Lung microvascular endothelial cell (primary cell): ENCODE measurements at regions not wholly inside any gene's neighbourhood (a gene's known extent, or its start where the extent isn't known, plus 50 kb on each side); places are given as distances from the start of the nearest gene placed in this dataset.
A peak's percentile ranks its signal among the peaks of the same experiment; 100 is the strongest.
"Not testable (repeated sequence)": the region's sequence is repeated elsewhere in the genome, so short reads cannot be mapped to it uniquely, and the experiment has no call there.

Experiments
- DNase-seq, 2 donors: peaks; one replicate each; pipeline versions ENCODE4 v3.0.0 to v3.0.0-alpha.2; 2010; ENCODE audit warnings: low read depth in 2 of 2

DNA sequence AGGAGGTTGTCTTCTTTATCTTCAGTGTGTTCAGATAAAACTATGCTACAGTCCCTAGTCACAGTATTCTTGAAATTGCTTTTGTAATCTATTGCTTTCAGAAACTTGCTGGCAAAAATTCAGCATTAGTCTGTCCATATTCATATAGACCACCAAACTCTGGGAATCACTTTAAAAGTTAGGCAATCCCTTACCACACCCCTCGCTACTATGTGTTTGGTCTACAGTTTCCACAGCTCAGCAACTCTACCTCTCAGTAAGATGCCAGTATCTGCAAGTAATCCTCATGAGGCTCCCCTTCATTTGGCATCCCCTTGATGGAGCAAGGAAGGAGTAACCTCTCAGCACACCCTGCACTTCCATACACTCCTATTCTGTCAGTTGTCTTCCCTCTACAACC is 1706.6 kb upstream of the CELF4 start:
- no peak for DNase-seq

GRCh38 chr18:39271654-39272053 is 1706.1 kb upstream of the CELF4 start:
- DNase-seq = no peak

DNA sequence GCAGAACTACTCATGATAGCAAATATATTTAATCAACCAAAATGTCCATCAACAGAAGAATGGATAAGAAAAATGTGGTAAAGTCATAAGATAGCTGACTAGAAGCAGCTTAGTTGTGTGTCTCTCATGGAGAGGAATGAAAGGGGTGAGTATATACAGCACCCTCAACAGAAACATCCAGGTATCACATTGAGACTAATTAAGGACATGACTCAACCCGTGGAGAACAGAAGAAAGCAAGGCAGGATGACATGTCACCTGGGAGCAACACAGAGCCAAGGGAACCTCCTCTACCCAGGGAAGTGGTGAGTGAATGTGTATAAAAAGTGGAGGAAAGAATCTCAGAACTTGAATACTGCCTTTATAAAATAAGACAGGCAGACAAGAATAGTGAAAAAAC is 1695.0 kb upstream of the CELF4 start:
- no peak for DNase-seq

- no peak for DNase-seq
Observed at GRCh38 chr18:39259736-39260135, 1694.1 kb upstream of the CELF4 start.

DNA sequence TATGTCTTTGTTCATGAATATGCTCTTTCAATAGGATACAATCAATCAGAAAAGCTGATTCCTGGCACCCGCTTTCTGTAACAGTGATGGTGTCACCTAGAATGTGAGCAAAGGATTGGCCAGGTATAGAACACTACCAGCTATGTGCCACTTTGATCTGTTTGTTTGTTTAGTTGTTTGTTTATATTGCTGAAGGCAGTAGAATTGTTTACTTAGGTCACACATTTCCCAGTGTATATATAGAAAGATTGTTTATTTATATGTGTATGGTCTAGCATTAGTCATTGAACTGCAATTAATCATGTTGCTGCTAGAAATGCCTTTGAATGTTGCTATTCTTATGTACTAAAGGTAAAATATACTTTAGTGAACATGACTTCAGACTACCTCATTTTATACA is 1678.6 kb upstream of the CELF4 start:
- DNase-seq = no peak

- no peak for DNase-seq
Observed at GRCh38 chr18:39241534-39241933, 1675.9 kb upstream of the CELF4 start.

DNA sequence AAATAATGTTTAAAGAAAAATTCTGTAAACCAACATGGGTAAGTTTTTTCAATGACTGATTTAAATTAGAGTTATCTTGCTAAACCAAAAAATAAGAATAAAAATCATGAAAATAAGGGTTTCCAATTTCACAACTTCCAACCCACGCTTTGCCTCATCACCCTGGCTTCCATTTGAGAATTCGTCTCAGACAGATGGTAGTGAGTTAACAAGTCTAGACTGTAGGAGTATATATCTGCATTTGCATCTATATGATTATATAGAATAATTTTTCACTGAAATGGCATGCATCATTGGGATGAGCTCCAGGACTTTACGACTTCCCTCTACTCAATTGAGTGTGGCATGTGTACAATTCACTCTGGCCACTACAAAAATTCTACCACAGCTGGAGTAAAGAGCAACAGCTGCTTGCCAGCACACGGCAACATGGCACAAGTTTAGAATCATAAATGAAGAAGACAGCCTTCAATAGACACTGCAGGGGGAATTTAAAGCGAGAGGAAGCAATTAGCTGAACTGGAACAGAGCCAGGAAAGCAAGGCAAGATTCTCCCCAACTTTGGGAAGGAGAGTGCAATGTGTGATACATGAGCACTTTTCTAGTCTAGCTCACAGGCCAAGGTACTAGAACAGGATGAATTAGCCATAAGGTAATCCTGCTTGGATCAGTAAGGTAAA is 1673.5 kb upstream of the CELF4 start:
- no peak for DNase-seq

- DNase-seq = no peak
Observed at GRCh38 chr18:39235118-39235719, 1669.6 kb upstream of the CELF4 start.

DNA sequence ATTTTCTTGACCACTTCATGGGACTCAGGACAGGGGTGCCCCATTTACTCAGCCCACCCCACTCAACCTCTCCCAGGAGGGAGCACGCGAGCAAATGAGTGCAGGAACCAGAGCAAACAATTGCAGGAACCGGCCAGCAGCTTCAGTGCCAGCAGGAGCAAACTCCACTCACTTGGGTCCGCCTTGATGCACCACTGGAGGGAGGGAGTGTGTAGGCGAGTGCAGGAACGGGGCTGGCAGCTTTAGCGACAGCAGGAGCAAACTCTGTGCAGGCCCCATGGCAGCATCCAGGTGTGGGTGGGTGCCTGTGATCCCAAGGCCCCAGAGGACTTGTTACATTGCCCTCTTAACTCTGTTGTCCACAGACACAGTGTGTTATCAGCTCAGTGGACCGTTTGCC is 1667.3 kb upstream of the CELF4 start:
- DNase-seq = no peak

- DNase-seq = no peak
Observed at GRCh38 chr18:39232490-39232889, 1666.9 kb upstream of the CELF4 start.

GRCh38 chr18:39230086-39230803 is 1664.6 kb upstream of the CELF4 start:
- DNase-seq = no peak

DNA sequence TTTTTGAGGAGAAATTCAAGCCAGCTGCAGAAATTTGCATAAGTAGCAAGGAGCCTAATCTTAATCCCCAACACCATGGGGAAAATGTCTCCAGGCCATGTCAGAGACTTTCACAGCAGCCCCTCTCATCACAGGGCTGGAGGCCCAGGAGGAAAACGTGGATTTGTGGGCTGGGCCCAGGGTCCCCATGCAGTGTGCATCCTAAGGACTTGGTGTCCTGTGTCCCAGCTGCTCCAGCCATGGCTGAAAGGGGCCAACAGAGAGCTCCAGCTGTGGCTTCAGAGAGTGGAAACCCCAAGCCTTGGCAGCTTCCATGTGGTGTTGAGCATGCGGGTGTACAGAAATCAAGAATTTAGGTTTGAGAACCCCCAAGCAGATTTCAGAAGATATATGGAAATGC is 1662.2 kb upstream of the CELF4 start:
- DNase-seq = not testable (repeated sequence)

- no peak for DNase-seq
Observed at GRCh38 chr18:39225373-39225772, 1659.8 kb upstream of the CELF4 start.

DNA sequence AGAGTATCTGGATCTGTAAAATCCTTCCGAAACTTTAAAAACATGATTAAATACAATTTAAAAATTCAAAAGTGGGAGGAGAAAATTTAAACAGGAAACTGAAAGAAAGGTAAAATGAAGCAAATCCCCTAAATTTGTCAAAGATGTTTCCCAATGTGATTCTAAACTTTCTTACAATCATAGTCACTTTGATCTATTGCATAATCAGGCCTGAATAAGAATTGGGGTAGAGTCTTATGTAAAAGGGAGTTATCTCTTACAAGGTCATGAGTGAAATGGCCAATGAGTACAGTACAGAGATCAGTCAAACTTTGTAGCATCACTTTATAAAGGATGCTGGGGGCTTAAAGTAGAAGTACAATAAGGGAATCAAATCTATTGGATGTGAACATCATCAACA is 1657.7 kb upstream of the CELF4 start:
- no peak for DNase-seq

GRCh38 chr18:39215920-39216319 is 1650.3 kb upstream of the CELF4 start:
- DNase-seq = peak; percentile 1 to 32

DNA sequence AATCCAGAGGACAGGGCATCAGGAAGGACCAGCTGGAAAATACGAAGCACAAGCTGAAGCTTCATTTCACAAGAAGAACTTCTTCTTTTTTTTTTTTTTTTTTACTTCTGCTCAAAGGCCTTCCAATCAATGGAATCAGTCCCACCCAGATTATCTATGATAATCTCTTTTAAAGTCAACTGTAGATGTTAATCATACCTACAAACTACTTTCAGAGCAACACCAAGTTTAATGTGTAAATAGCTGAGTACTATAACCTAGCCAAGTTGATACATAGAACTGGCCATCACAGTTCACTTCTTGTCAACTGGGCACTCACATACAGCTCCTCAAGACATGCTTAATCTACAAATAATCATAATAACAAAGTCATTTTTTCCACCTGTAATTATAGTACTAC is 1645.9 kb upstream of the CELF4 start:
- DNase-seq = no peak

DNA sequence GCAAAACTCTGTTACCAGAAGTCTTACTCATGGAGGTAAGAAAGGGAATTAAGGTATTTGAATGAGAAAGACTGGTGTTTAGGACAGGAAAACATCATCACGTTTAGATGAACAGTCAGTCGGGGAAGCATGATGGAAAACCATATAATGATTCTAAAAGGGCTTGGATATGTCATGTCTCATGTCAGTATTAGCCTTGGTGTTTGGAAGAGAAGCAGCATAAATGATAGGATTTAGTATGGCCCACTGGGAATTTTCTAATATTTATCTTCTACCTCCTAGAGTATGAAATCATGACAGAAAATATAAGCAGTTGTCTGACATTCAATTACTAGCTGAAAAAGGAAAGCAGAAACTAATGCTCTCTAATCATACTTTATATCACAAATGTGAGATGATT is 1643.6 kb upstream of the CELF4 start:
- DNase-seq = no peak

DNA sequence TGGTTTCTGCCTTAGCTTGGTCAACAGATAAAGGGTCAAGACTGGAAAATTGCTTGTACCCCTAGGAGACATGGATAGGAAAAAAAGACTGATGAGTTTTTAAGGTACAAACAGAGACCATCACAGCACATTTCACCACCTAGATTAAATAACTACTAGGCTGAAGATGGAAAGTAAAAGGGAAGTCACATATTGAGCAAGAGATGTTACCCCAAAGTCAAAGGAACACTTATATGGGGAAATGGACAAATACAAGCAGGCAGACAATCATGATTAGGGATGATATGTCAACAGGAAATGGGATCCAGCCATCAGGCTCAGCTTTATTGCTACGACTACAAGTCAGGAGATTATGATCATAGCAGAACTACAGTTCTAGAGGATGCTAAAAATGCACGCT is 1643.1 kb upstream of the CELF4 start:
- no peak for DNase-seq

DNA sequence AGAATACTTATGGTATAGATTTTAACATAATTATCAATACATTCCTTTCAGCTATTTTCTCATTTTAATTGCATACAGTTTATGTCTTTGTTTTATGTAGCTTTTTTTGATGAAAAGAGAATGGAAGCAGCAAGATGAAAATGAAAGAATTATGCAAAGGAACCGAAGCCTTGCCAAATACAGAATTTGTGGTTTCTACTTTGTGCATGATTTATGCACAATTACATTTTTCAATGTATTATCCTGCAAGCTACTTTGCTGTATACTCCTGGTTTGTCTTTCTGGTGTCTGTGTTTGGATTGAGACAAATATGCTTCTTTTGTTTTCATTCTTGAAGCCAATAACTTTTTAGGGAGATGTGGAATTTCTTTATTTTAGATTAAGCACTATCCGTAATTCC is 1642.6 kb upstream of the CELF4 start:
- no peak for DNase-seq

DNA sequence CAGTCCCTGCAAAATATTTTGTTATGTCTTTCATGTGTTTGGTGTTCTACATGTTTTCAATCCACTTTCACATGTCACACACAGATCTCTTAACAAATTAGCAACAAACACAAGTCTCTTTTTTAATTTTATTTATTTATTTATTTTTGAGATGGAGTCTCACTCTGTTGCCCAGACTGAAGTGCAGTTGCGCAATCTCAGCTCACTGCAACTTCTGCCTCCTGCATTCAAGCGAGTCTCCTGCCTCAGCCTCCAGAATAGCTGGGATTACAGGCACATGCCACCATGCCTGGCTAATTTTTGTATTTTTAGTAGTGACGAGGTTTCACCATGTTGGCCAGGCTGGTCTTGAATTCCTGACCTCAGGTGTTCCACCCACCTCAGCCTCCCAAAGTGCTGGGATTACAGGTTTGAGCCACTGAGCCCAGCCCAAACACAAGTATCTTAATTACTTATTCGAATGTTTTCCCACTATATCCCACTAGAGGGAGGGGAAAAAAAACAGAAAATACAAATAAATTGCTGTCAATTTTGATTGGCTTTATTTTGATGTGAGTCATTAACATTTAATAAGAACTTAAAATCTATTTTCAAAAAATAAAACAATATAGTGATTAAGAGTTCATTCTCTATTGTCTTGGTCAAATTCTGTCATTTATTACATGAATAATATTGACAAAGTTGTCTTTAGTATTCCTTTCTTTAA is 1641.0 kb upstream of the CELF4 start:
- not testable (repeated sequence) for DNase-seq

DNA sequence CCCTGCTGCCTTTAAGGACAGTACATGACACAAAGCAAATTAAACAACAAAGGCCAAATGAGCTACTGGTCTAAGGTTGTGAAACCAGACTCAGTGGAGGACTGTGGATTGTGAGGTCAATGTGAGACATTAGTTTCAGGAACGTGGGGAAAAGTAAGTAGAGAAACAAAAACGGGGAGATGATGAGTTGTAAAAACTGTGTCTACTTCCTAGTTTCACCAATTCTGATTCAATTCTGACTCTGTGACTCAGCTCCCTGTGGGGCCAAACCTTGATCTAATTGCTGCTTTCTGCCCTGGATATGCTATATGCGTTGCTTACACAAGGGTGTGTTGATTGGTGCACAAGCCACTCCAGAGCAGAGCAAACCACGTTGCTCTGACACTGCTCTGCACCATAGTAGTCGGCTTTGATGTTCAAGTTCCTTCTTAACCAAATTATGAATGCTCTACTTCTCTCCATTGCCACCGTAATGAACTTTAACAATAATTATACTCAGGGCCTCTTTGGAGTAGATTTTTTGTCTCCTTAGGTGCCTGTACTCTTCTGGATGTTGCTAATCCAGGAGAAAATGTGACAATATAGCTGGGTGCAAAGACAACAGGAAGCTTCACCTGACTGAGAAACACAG is 1640.1 kb upstream of the CELF4 start:
- no peak for DNase-seq

DNA sequence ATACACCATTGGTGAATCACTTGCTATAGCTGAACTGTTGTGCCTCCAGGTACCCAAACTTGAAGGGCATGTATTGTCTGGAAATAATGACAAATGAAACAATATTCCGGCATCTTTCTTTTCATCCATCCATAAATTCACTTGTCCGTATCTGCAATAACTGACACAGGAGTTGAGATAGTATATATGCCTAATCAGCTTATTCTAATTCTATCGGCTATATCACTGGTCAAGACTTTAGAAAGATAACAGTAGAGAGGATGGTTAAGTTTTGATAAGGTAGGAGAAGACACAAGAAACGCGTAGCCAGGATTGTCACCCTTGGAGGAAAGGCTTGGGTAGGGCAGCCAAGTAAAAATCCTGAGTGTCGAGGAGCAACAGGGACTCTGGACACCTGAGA is 1634.6 kb upstream of the CELF4 start:
- no peak for DNase-seq
